MCF 10A (cell line): ENCODE measurements at regions not wholly inside any gene's neighbourhood (a gene's known extent, or its start where the extent isn't known, plus 50 kb on each side); places are given as distances from the start of the nearest gene placed in this dataset.
"Not testable (repeated sequence)": the region's sequence is repeated elsewhere in the genome, so short reads cannot be mapped to it uniquely, and the experiment has no call there.

Source experiments
- BruUV-seq: library from RNA; stranded (reverse); fragments of 400-500 nt; replicated peaks from 2 replicates; lab custom pipeline; 2021; lab: Mats Ljungman, UMichigan
- CTCF ChIA-PET: fragments of 300-600 bp; sonication (Branson Sonifier 250); formaldehyde crosslinking; extraction: SDS; loops from one replicate; lab custom pipeline; 2021; ENCODE audit warnings: antibody characterized with exemption, inconsistent platforms; lab: Yijun Ruan, JAX
- POLR2A ChIA-PET: fragments of 300-600, 350-650 bp; sonication (Branson Sonifier 250); formaldehyde crosslinking; extraction: SDS; loops from one replicate; lab custom pipeline; 2020; ENCODE audit warnings: antibody characterized with exemption, inconsistent platforms; lab: Yijun Ruan, JAX
- DNase-seq: peaks from one replicate; pipeline ENCODE4 v3.0.0-alpha.2; 2018; ENCODE audit not compliant: unreplicated experiment
- H3K27ac Mint-ChIP-seq: one replicate; pipeline ENCODE4 v1.8.0; 2022; ENCODE audit warnings: mild to moderate bottlenecking, low read depth, mixed read lengths; ENCODE audit not compliant: unreplicated experiment
- H3K27me3 Mint-ChIP-seq: one replicate; pipeline ENCODE4 v1.8.0; 2022; ENCODE audit warnings: mixed read lengths; ENCODE audit not compliant: insufficient read depth, unreplicated experiment
- H3K36me3 Mint-ChIP-seq: one replicate; pipeline ENCODE4 v1.8.0; 2022; ENCODE audit warnings: mild to moderate bottlenecking, moderate library complexity, mixed read lengths; ENCODE audit not compliant: insufficient read depth, unreplicated experiment
- H3K4me1 Mint-ChIP-seq: one replicate; pipeline ENCODE4 v1.8.0; 2022; ENCODE audit warnings: mixed read lengths; ENCODE audit not compliant: insufficient read depth, unreplicated experiment
- H3K4me3 Mint-ChIP-seq: one replicate; pipeline ENCODE4 v1.8.0; 2022; ENCODE audit warnings: mild to moderate bottlenecking, moderate library complexity, mixed read lengths; ENCODE audit not compliant: unreplicated experiment
- H3K9me3 Mint-ChIP-seq: one replicate; pipeline ENCODE4 v1.8.0; 2022; ENCODE audit warnings: mixed read lengths; ENCODE audit not compliant: unreplicated experiment
- intact Hi-C: fragments of 100-400 bp; cut with micrococcal nuclease; formaldehyde crosslinking; loops from 2 replicates; pipeline ENCODE4 v1.14.1; 2022
- TF ChIP-seq, protein P1 (sequence below): fragments of 200-600 bp; IDR thresholded peaks from one replicate; pipeline ENCODE4 v1.8.0; 2022; ENCODE audit warnings: antibody characterized with exemption, mild to moderate bottlenecking; ENCODE audit not compliant: unreplicated experiment

- Mint-ChIP-seq H3K9me3 (no peaks in the 10 kb centered on the region), H3K4me1 (no peaks in the 10 kb centered on the region), H3K36me3 (no peaks in the 10 kb centered on the region), H3K27me3 (no peaks in the 10 kb centered on the region), H3K27ac (no peak overlapping the region), H3K4me3 (no peak overlapping the region)
- DNase-seq: peak; percentile 33
- TF ChIP-seq, protein P1, sequence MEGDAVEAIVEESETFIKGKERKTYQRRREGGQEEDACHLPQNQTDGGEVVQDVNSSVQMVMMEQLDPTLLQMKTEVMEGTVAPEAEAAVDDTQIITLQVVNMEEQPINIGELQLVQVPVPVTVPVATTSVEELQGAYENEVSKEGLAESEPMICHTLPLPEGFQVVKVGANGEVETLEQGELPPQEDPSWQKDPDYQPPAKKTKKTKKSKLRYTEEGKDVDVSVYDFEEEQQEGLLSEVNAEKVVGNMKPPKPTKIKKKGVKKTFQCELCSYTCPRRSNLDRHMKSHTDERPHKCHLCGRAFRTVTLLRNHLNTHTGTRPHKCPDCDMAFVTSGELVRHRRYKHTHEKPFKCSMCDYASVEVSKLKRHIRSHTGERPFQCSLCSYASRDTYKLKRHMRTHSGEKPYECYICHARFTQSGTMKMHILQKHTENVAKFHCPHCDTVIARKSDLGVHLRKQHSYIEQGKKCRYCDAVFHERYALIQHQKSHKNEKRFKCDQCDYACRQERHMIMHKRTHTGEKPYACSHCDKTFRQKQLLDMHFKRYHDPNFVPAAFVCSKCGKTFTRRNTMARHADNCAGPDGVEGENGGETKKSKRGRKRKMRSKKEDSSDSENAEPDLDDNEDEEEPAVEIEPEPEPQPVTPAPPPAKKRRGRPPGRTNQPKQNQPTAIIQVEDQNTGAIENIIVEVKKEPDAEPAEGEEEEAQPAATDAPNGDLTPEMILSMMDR: no peak
- CTCF ChIA-PET: no interaction called here
- POLR2A ChIA-PET: no interaction called here
- intact Hi-C loops: no loop called here
- BruUV-seq: no TSS peak
Observed at GRCh38 chr11:96841792-96842191, 452.0 kb downstream of the JRKL start.

- DNase-seq: no peak
- ChIA-PET POLR2A (no interaction called here), CTCF (interaction anchor here (0.6 kb wide), 1 partner anchor 1139 kb away, joined by 3 read pairs; no protein-coding TSS in a partner anchor)
- intact Hi-C loops: no loop called here
- Mint-ChIP-seq H3K27me3 (no peaks in the 10 kb centered on the region), H3K27ac (no peak overlapping the region), H3K9me3 (no peaks in the 10 kb centered on the region), H3K4me1 (no peaks in the 10 kb centered on the region), H3K36me3 (no peaks in the 10 kb centered on the region), H3K4me3 (no peak overlapping the region)
- TF ChIP-seq, protein P1: no peak
- no TSS peak for BruUV-seq
Observed at GRCh38 chr11:96842731-96843130, 452.9 kb downstream of the JRKL start.

- no peaks in the 10 kb centered on the region for H3K9me3 Mint-ChIP-seq
- H3K4me3 Mint-ChIP-seq: no peak overlapping the region
- no peaks in the 10 kb centered on the region for H3K36me3 Mint-ChIP-seq
- H3K4me1 Mint-ChIP-seq: no peaks in the 10 kb centered on the region
- TF ChIP-seq, protein P1: no peak
- no peak for DNase-seq
- intact Hi-C loops: no loop called here
- ChIA-PET CTCF (no interaction called here), POLR2A (no interaction called here)
- no peak overlapping the region for H3K27ac Mint-ChIP-seq
- H3K27me3 Mint-ChIP-seq: no peaks in the 10 kb centered on the region
- BruUV-seq: no TSS peak
Observed at GRCh38 chr11:96854425-96854824, 464.6 kb downstream of the JRKL start.

GRCh38 chr11:96861722-96862121 lies 471.9 kb downstream of the JRKL start:
- BruUV-seq, POLR2A ChIA-PET, DNase-seq, H3K4me1 Mint-ChIP-seq, H3K36me3 Mint-ChIP-seq, intact Hi-C loops, CTCF ChIA-PET, H3K4me3 Mint-ChIP-seq, H3K27ac Mint-ChIP-seq: not testable (repeated sequence)
- Mint-ChIP-seq H3K9me3 (peaks cover 16% of the 10 kb centered on the region), H3K27me3 (peaks cover 12% of the 10 kb centered on the region)

- DNase-seq: peak; percentile 33
- POLR2A ChIA-PET: interaction anchor here (0.6 kb wide), 1 partner anchor 77 kb away, joined by 3 read pairs; no protein-coding TSS in a partner anchor
- no peak overlapping the region for H3K4me3 Mint-ChIP-seq
- no peak overlapping the region for H3K27ac Mint-ChIP-seq
- peaks cover 16% of the 10 kb centered on the region for H3K9me3 Mint-ChIP-seq
- CTCF ChIA-PET: interaction anchor here (0.6 to 0.8 kb wide), 2 partner anchors 89 to 597 kb away, joined by 3 read pairs; no protein-coding TSS in a partner anchor
- peaks cover 12% of the 10 kb centered on the region for H3K27me3 Mint-ChIP-seq
- H3K4me1 Mint-ChIP-seq: no peaks in the 10 kb centered on the region
- no TSS peak for BruUV-seq
- intact Hi-C loops: no loop called here
- H3K36me3 Mint-ChIP-seq: no peaks in the 10 kb centered on the region
- TF ChIP-seq, protein P1: no peak
Observed at GRCh38 chr11:96863520-96863919, 473.7 kb downstream of the JRKL start.
